ENCODE measurements at regions not wholly inside any gene's neighbourhood (a gene's known extent, or its start where the extent isn't known, plus 50 kb on each side); places are given as distances from the start of the nearest gene placed in this dataset.

DNA sequence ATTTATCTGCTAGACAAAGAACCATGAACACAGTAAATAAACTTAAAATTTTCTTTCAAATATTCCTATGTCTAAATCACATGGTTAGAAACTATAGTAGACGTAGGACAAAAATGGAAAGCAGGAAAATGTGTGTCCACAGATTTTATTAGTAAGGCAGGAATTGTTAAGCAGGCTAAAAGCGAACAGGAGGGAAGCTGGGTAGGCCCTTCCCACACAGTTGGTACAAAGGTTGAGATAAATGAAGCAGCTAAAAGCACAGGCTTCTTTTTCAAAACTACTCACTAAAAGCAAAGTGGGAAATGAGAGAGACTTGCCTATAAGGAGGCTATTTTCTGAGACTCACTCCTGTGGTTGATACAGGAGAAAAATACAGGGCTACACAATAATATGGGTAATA, 108.1 kb upstream of the PABPC4L start:
- TF ChIP-seq POLR2A (IDR thresholded peaks at IDR 0.05; ENCODE audit: low read length) (no peak), GATA1 (IDR thresholded peaks at IDR 0.05; ENCODE audit: low read depth, low read length) (no peak)
